GM23248 (cell line): ENCODE measurements at regions not wholly inside any gene's neighbourhood (a gene's known extent, or its start where the extent isn't known, plus 50 kb on each side); places are given as distances from the start of the nearest gene placed in this dataset.

Source experiments
- EZH2 ChIP-seq: fragments of 200-600 bp; sonication (generic); IDR thresholded peaks from 2 replicates; pipeline ENCODE4 v1.6.1; 2018; ENCODE audit warnings: antibody characterized with exemption, mild to moderate bottlenecking; ENCODE audit not compliant: insufficient read depth, poor library complexity, severe bottlenecking
- EZH2phosphoT487 ChIP-seq: fragments of 200-600 bp; sonication (generic); IDR thresholded peaks from 2 replicates; pipeline ENCODE4 v1.6.1; 2018; ENCODE audit warnings: antibody characterized with exemption, moderate library complexity, mild to moderate bottlenecking, low read depth; ENCODE audit not compliant: insufficient read depth

GRCh38 chr13:72617186-72617585 is 110.2 kb downstream of the MZT1 start:
- no peak for TF ChIP-seq EZH2
- no peak for TF ChIP-seq EZH2phosphoT487
